Osteoblast (primary cell): ENCODE measurements at regions not wholly inside any gene's neighbourhood (a gene's known extent, or its start where the extent isn't known, plus 50 kb on each side); places are given as distances from the start of the nearest gene placed in this dataset.

Source experiments
- DNase-seq: peaks from one replicate; pipeline ENCODE4 v3.0.0; 2011; ENCODE audit warnings: low spot score, mixed read lengths; ENCODE audit not compliant: insufficient read length; ENCODE audit errors: missing footprints
- H2AFZ ChIP-seq: 2 replicates; pipeline ENCODE4 v1.6.0; 2011; ENCODE audit warnings: mild to moderate bottlenecking, low read length
- H3K27ac ChIP-seq: 2 replicates; pipeline ENCODE4 v1.5.1; 2011; ENCODE audit warnings: mild to moderate bottlenecking, low read depth, low read length, moderate library complexity
- H3K27me3 ChIP-seq: 2 replicates; pipeline ENCODE4 v1.6.0; 2012; ENCODE audit warnings: mild to moderate bottlenecking, control low read depth, inconsistent platforms, low read length, moderate library complexity; ENCODE audit not compliant: insufficient read depth
- H3K36me3 ChIP-seq: 2 replicates; pipeline ENCODE4 v1.5.1; 2011; ENCODE audit warnings: mild to moderate bottlenecking, low read length, control low read depth, moderate library complexity; ENCODE audit not compliant: insufficient read depth
- H3K4me1 ChIP-seq: 2 replicates; pipeline ENCODE4 v1.5.1; 2011; ENCODE audit warnings: mild to moderate bottlenecking, low read length, control low read depth, moderate library complexity; ENCODE audit not compliant: insufficient read depth
- H3K4me2 ChIP-seq: 2 replicates; pipeline ENCODE4 v1.6.0; 2011; ENCODE audit warnings: mild to moderate bottlenecking, low read length; ENCODE audit not compliant: insufficient read depth
- H3K4me3 ChIP-seq: fragments of 200-600 bp; sonication (generic); 3 replicates; pipeline ENCODE4 v1.5.1; 2012; ENCODE audit warnings: mild to moderate bottlenecking, low read length, inconsistent platforms; ENCODE audit not compliant: insufficient read depth
- H3K79me2 ChIP-seq: 2 replicates; pipeline ENCODE4 v1.6.0; 2012; ENCODE audit warnings: mild to moderate bottlenecking, low read length, control low read depth, inconsistent platforms; ENCODE audit not compliant: insufficient read depth
- H3K9me3 ChIP-seq: 2 replicates; pipeline ENCODE4 v1.5.1; 2011; ENCODE audit warnings: low read depth, low read length, control low read depth
- H4K20me1 ChIP-seq: 2 replicates; pipeline ENCODE4 v1.6.0; 2012; ENCODE audit warnings: mild to moderate bottlenecking, low read length, control low read depth; ENCODE audit not compliant: insufficient read depth
- TF ChIP-seq, protein P1 (sequence below): IDR thresholded peaks from 2 replicates; pipeline ENCODE4 v1.5.1; 2011; ENCODE audit warnings: mild to moderate bottlenecking, low read depth, low read length, moderate library complexity; ENCODE audit errors: extremely low read depth

DNA sequence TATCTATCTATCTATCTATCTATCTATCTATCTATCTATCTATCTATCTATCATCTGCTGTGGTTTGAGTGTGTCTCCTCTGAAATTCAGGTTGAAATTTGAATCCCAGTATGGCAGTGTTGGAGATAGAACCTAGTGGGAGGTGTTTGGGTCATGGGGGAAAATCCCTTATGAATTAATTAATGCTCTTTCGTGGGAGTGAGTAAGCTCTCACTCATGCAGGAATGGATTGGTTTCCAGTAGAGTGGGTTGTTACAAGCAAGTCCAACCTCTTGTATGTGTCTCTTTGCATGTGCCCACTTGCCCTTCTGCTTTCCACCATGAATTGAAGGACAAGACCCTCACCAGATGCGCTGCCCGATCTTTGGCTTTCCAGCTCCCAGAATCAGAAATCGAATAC is 113.0 kb downstream of the ANXA1 start:
- H4K20me1 ChIP-seq: no peaks in the 10 kb centered on the region
- H3K4me2 ChIP-seq: no peak overlapping the region
- TF ChIP-seq, protein P1, sequence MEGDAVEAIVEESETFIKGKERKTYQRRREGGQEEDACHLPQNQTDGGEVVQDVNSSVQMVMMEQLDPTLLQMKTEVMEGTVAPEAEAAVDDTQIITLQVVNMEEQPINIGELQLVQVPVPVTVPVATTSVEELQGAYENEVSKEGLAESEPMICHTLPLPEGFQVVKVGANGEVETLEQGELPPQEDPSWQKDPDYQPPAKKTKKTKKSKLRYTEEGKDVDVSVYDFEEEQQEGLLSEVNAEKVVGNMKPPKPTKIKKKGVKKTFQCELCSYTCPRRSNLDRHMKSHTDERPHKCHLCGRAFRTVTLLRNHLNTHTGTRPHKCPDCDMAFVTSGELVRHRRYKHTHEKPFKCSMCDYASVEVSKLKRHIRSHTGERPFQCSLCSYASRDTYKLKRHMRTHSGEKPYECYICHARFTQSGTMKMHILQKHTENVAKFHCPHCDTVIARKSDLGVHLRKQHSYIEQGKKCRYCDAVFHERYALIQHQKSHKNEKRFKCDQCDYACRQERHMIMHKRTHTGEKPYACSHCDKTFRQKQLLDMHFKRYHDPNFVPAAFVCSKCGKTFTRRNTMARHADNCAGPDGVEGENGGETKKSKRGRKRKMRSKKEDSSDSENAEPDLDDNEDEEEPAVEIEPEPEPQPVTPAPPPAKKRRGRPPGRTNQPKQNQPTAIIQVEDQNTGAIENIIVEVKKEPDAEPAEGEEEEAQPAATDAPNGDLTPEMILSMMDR: no peak
- no peaks in the 10 kb centered on the region for H3K36me3 ChIP-seq
- DNase-seq: no peak
- H3K4me1 ChIP-seq: no peaks in the 10 kb centered on the region
- H3K9me3 ChIP-seq: no peaks in the 10 kb centered on the region
- no peaks in the 10 kb centered on the region for H3K79me2 ChIP-seq
- no peak overlapping the region for H3K4me3 ChIP-seq
- no peaks in the 10 kb centered on the region for H3K27me3 ChIP-seq
- no peak overlapping the region for H2AFZ ChIP-seq
- H3K27ac ChIP-seq: no peak overlapping the region

GRCh38 chr9:73265876-73266275 is 114.2 kb downstream of the ANXA1 start:
- Histone ChIP-seq H3K27ac (no peak overlapping the region), H2AFZ (no peak overlapping the region)
- TF ChIP-seq, protein P1: no peak

DNA sequence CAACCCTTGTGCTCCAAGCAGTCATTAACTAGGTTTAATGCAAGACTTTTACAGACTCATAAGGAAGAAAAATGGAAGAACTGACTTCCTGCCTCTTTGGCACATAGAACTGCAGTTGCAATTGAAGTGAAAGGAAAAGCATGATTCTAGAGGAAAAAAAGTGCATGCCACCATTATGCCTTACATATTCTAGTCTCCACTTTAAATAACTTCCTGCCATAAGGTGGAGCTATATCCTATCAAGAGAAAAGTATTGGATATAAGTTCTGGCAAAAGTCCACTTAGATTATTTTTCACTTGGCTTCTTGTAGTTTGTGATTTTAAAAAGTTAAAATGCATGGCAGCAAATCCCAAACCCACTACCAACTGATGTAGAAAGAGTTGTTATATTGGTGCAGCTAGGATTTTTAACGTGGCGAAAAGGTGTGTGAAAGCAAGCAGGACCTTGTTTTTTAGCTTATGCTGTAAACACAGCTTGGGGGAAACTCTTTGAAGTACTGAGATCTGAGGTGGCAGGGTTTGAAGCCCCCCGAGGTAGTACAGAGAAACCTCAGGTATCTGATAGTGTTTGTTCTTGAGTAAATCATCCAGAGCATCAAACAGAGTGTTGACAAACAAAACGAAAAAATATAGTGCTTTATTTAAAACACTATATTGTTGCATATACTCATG is 117.9 kb downstream of the ANXA1 start:
- Histone ChIP-seq H3K36me3 (no peaks in the 10 kb centered on the region), H3K4me2 (no peak overlapping the region), H3K79me2 (no peaks in the 10 kb centered on the region), H4K20me1 (no peaks in the 10 kb centered on the region), H3K27ac (no peak overlapping the region), H2AFZ (no peak overlapping the region), H3K9me3 (no peaks in the 10 kb centered on the region), H3K27me3 (peaks cover 3% of the 10 kb centered on the region), H3K4me1 (no peaks in the 10 kb centered on the region), H3K4me3 (no peak overlapping the region)
- DNase-seq: no peak
- TF ChIP-seq, protein P1: peak; percentile 40

More at GRCh38 chr9:73265876-73266275, 114.2 kb downstream of the ANXA1 start:
- Histone ChIP-seq H3K4me2 (no peak overlapping the region), H3K36me3 (no peaks in the 10 kb centered on the region), H3K4me3 (no peak overlapping the region), H3K4me1 (no peaks in the 10 kb centered on the region), H3K9me3 (no peaks in the 10 kb centered on the region), H4K20me1 (no peaks in the 10 kb centered on the region), H3K27me3 (no peaks in the 10 kb centered on the region), H3K79me2 (no peaks in the 10 kb centered on the region)
- no peak for DNase-seq

- Histone ChIP-seq H4K20me1 (no peaks in the 10 kb centered on the region), H3K4me2 (no peak overlapping the region)
- TF ChIP-seq, protein P1: no peak
These were observed 119.5 kb downstream of the ANXA1 start for GRCh38 chr9:73270967-73271721.

More at GRCh38 chr9:73270967-73271721, 119.5 kb downstream of the ANXA1 start:
- no peaks in the 10 kb centered on the region for H3K4me1 ChIP-seq
- H3K36me3 ChIP-seq: no peaks in the 10 kb centered on the region
- no peaks in the 10 kb centered on the region for H3K9me3 ChIP-seq
- no peak overlapping the region for H2AFZ ChIP-seq
- peaks cover 3% of the 10 kb centered on the region for H3K27me3 ChIP-seq
- H3K79me2 ChIP-seq: no peaks in the 10 kb centered on the region
- no peak for DNase-seq
- H3K27ac ChIP-seq: no peak overlapping the region
- H3K4me3 ChIP-seq: no peak overlapping the region
